ENCODE measurements at regions not wholly inside any gene's neighbourhood (a gene's known extent, or its start where the extent isn't known, plus 50 kb on each side); places are given as distances from the start of the nearest gene placed in this dataset.
"Not testable (repeated sequence)": the region's sequence is repeated elsewhere in the genome, so short reads cannot be mapped to it uniquely, and the experiment has no call there.

- Histone ChIP-seq H3K27me3 (ENCODE audit: control insufficient read depth, insufficient read depth, low read length) (no peaks in the 10 kb centered on the region), H3K36me3 (ENCODE audit: control insufficient read depth, insufficient read depth, low read length) (no peaks in the 10 kb centered on the region), H3K27ac (ENCODE audit: low read depth, low read length) (no peak overlapping the region), H3K9ac (ENCODE audit: low read length) (no peak overlapping the region), H3K4me1 (ENCODE audit: control insufficient read depth, insufficient read depth, low read length) (no peaks in the 10 kb centered on the region), H3K4me3 (ENCODE audit: low read length) (no peak overlapping the region)
These were observed 798.9 kb downstream of the BRINP3 start for GRCh38 chr1:189678779-189679178.

GRCh38 chr1:189681252-189681919 lies 796.3 kb downstream of the BRINP3 start:
- no peak overlapping the region for H3K9ac ChIP-seq (ENCODE audit: low read length)
- H3K36me3 ChIP-seq (ENCODE audit: control insufficient read depth, insufficient read depth, low read length): no peaks in the 10 kb centered on the region
- no peak overlapping the region for H3K27ac ChIP-seq (ENCODE audit: low read depth, low read length)
- no peak overlapping the region for H3K4me3 ChIP-seq (ENCODE audit: low read length)
- H3K4me1 ChIP-seq (ENCODE audit: control insufficient read depth, insufficient read depth, low read length): no peaks in the 10 kb centered on the region
- no peaks in the 10 kb centered on the region for H3K27me3 ChIP-seq (ENCODE audit: control insufficient read depth, insufficient read depth, low read length)

- H3K4me1 ChIP-seq (ENCODE audit: control insufficient read depth, insufficient read depth, low read length): no peaks in the 10 kb centered on the region
- no peak overlapping the region for H3K27ac ChIP-seq (ENCODE audit: low read depth, low read length)
- no peak overlapping the region for H3K9ac ChIP-seq (ENCODE audit: low read length)
- no peak overlapping the region for H3K4me3 ChIP-seq (ENCODE audit: low read length)
- no peaks in the 10 kb centered on the region for H3K36me3 ChIP-seq (ENCODE audit: control insufficient read depth, insufficient read depth, low read length)
- H3K27me3 ChIP-seq (ENCODE audit: control insufficient read depth, insufficient read depth, low read length): no peaks in the 10 kb centered on the region
These were observed 795.1 kb downstream of the BRINP3 start for GRCh38 chr1:189682591-189682990.

GRCh38 chr1:189686288-189686687 lies 791.4 kb downstream of the BRINP3 start:
- no peaks in the 10 kb centered on the region for H3K27me3 ChIP-seq (ENCODE audit: control insufficient read depth, insufficient read depth, low read length)
- no peak overlapping the region for H3K4me3 ChIP-seq (ENCODE audit: low read length)
- no peak overlapping the region for H3K9ac ChIP-seq (ENCODE audit: low read length)
- no peaks in the 10 kb centered on the region for H3K36me3 ChIP-seq (ENCODE audit: control insufficient read depth, insufficient read depth, low read length)
- H3K27ac ChIP-seq (ENCODE audit: low read depth, low read length): no peak overlapping the region
- H3K4me1 ChIP-seq (ENCODE audit: control insufficient read depth, insufficient read depth, low read length): no peaks in the 10 kb centered on the region

GRCh38 chr1:189693140-189693539 lies 784.5 kb downstream of the BRINP3 start:
- Histone ChIP-seq H3K27me3 (ENCODE audit: control insufficient read depth, insufficient read depth, low read length) (no peaks in the 10 kb centered on the region), H3K9ac (ENCODE audit: low read length) (no peak overlapping the region), H3K4me1 (ENCODE audit: control insufficient read depth, insufficient read depth, low read length) (no peaks in the 10 kb centered on the region), H3K36me3 (ENCODE audit: control insufficient read depth, insufficient read depth, low read length) (no peaks in the 10 kb centered on the region), H3K4me3 (ENCODE audit: low read length) (no peak overlapping the region), H3K27ac (ENCODE audit: low read depth, low read length) (no peak overlapping the region)

- Histone ChIP-seq H3K4me1 (ENCODE audit: control insufficient read depth, insufficient read depth, low read length) (no peaks in the 10 kb centered on the region), H3K4me3 (ENCODE audit: low read length) (no peak overlapping the region), H3K9ac (ENCODE audit: low read length) (no peak overlapping the region), H3K27me3 (ENCODE audit: control insufficient read depth, insufficient read depth, low read length) (no peaks in the 10 kb centered on the region), H3K36me3 (ENCODE audit: control insufficient read depth, insufficient read depth, low read length) (no peaks in the 10 kb centered on the region), H3K27ac (ENCODE audit: low read depth, low read length) (no peak overlapping the region)
These were observed 781.4 kb downstream of the BRINP3 start for GRCh38 chr1:189696297-189696696.

GRCh38 chr1:189697113-189697512 lies 780.6 kb downstream of the BRINP3 start:
- Histone ChIP-seq H3K9ac (ENCODE audit: low read length) (no peak overlapping the region), H3K4me3 (ENCODE audit: low read length) (no peak overlapping the region), H3K27ac (ENCODE audit: low read depth, low read length) (no peak overlapping the region), H3K27me3 (ENCODE audit: control insufficient read depth, insufficient read depth, low read length) (no peaks in the 10 kb centered on the region), H3K4me1 (ENCODE audit: control insufficient read depth, insufficient read depth, low read length) (no peaks in the 10 kb centered on the region), H3K36me3 (ENCODE audit: control insufficient read depth, insufficient read depth, low read length) (no peaks in the 10 kb centered on the region)

- Histone ChIP-seq H3K27me3 (ENCODE audit: control insufficient read depth, insufficient read depth, low read length) (no peaks in the 10 kb centered on the region), H3K4me1 (ENCODE audit: control insufficient read depth, insufficient read depth, low read length) (no peaks in the 10 kb centered on the region), H3K4me3 (ENCODE audit: low read length) (no peak overlapping the region), H3K36me3 (ENCODE audit: control insufficient read depth, insufficient read depth, low read length) (no peaks in the 10 kb centered on the region), H3K27ac (ENCODE audit: low read depth, low read length) (no peak overlapping the region), H3K9ac (ENCODE audit: low read length) (no peak overlapping the region)
These were observed 776.1 kb downstream of the BRINP3 start for GRCh38 chr1:189701606-189702005.

GRCh38 chr1:189706594-189706993 lies 771.1 kb downstream of the BRINP3 start:
- no peaks in the 10 kb centered on the region for H3K36me3 ChIP-seq (ENCODE audit: control insufficient read depth, insufficient read depth, low read length)
- no peak overlapping the region for H3K9ac ChIP-seq (ENCODE audit: low read length)
- no peak overlapping the region for H3K27ac ChIP-seq (ENCODE audit: low read depth, low read length)
- H3K27me3 ChIP-seq (ENCODE audit: control insufficient read depth, insufficient read depth, low read length): no peaks in the 10 kb centered on the region
- H3K4me1 ChIP-seq (ENCODE audit: control insufficient read depth, insufficient read depth, low read length): no peaks in the 10 kb centered on the region
- H3K4me3 ChIP-seq (ENCODE audit: low read length): no peak overlapping the region

GRCh38 chr1:189708674-189709073 lies 769.0 kb downstream of the BRINP3 start:
- Histone ChIP-seq H3K4me3 (ENCODE audit: low read length) (no peak overlapping the region), H3K9ac (ENCODE audit: low read length) (no peak overlapping the region), H3K36me3 (ENCODE audit: control insufficient read depth, insufficient read depth, low read length) (no peaks in the 10 kb centered on the region), H3K4me1 (ENCODE audit: control insufficient read depth, insufficient read depth, low read length) (no peaks in the 10 kb centered on the region), H3K27ac (ENCODE audit: low read depth, low read length) (no peak overlapping the region), H3K27me3 (ENCODE audit: control insufficient read depth, insufficient read depth, low read length) (no peaks in the 10 kb centered on the region)

GRCh38 chr1:189718147-189718795 lies 759.4 kb downstream of the BRINP3 start:
- H3K4me3 ChIP-seq (ENCODE audit: low read length); H3K27me3 ChIP-seq (ENCODE audit: control insufficient read depth, insufficient read depth, low read length); H3K36me3 ChIP-seq (ENCODE audit: control insufficient read depth, insufficient read depth, low read length); H3K4me1 ChIP-seq (ENCODE audit: control insufficient read depth, insufficient read depth, low read length); H3K27ac ChIP-seq (ENCODE audit: low read depth, low read length); H3K9ac ChIP-seq (ENCODE audit: low read length): not testable (repeated sequence)

- H3K27me3 ChIP-seq (ENCODE audit: control insufficient read depth, insufficient read depth, low read length): no peaks in the 10 kb centered on the region
- no peak overlapping the region for H3K27ac ChIP-seq (ENCODE audit: low read depth, low read length)
- no peaks in the 10 kb centered on the region for H3K4me1 ChIP-seq (ENCODE audit: control insufficient read depth, insufficient read depth, low read length)
- H3K9ac ChIP-seq (ENCODE audit: low read length): no peak overlapping the region
- H3K36me3 ChIP-seq (ENCODE audit: control insufficient read depth, insufficient read depth, low read length): no peaks in the 10 kb centered on the region
- H3K4me3 ChIP-seq (ENCODE audit: low read length): no peak overlapping the region
These were observed 750.9 kb downstream of the BRINP3 start for GRCh38 chr1:189726806-189727205.

GRCh38 chr1:189751311-189751710 lies 726.4 kb downstream of the BRINP3 start:
- H3K9ac ChIP-seq (ENCODE audit: low read length): no peak overlapping the region
- no peaks in the 10 kb centered on the region for H3K36me3 ChIP-seq (ENCODE audit: control insufficient read depth, insufficient read depth, low read length)
- no peak overlapping the region for H3K4me3 ChIP-seq (ENCODE audit: low read length)
- no peak overlapping the region for H3K27ac ChIP-seq (ENCODE audit: low read depth, low read length)
- H3K4me1 ChIP-seq (ENCODE audit: control insufficient read depth, insufficient read depth, low read length): no peaks in the 10 kb centered on the region
- H3K27me3 ChIP-seq (ENCODE audit: control insufficient read depth, insufficient read depth, low read length): no peaks in the 10 kb centered on the region
